Erythroblast (primary cell): ENCODE measurements at regions not wholly inside any gene's neighbourhood (a gene's known extent, or its start where the extent isn't known, plus 50 kb on each side); places are given as distances from the start of the nearest gene placed in this dataset.

Source experiments
- GATA1 ChIP-seq: IDR thresholded peaks from 2 replicates; pipeline ENCODE4 v1.6.1; 2011; ENCODE audit warnings: low read depth, mild to moderate bottlenecking, control low read depth, low read length, moderate library complexity
- POLR2A ChIP-seq: IDR thresholded peaks from 2 replicates; pipeline ENCODE4 v1.6.1; 2011; ENCODE audit warnings: mild to moderate bottlenecking, low read length

GRCh38 chr16:85451641-85452363 is 161.3 kb upstream of the GSE1 start:
- no peak for TF ChIP-seq POLR2A
- no peak for TF ChIP-seq GATA1
